Upper lobe of left lung (tissue), 4 donors: ENCODE measurements at regions not wholly inside any gene's neighbourhood (a gene's known extent, or its start where the extent isn't known, plus 50 kb on each side); places are given as distances from the start of the nearest gene placed in this dataset.

ENCODE experiments used
- CTCF ChIP-seq, 6 experiments: fragments of 450-650 bp in 4 of 6; fragments of 200-600 bp in 2 of 6; sonication (generic) in 2 of 6; IDR thresholded peaks; one replicate each; pipeline ENCODE4 v1.5.1; 2016 to 2019; ENCODE audit warnings: antibody characterized with exemption in 6 of 6
- POLR2A ChIP-seq, 4 donors: fragments of 450-650 bp; IDR thresholded peaks; one replicate each; pipeline ENCODE4 v1.5.1; 2016 to 2017; ENCODE audit warnings: antibody characterized with exemption in 4 of 4, mild to moderate bottlenecking in 2 of 4

- TF ChIP-seq CTCF (IDR thresholded peaks at IDR 0.05) (no peak), POLR2A (IDR thresholded peaks at IDR 0.05) (no peak)
Measured at GRCh38 chr20:11807054-11808048, 110.3 kb upstream of the BTBD3 start.
